Endodermal cell (in vitro differentiated cells): ENCODE measurements at regions not wholly inside any gene's neighbourhood (a gene's known extent, or its start where the extent isn't known, plus 50 kb on each side); places are given as distances from the start of the nearest gene placed in this dataset.
A peak's percentile ranks its signal among the peaks of the same experiment; 100 is the strongest.
"Not testable (repeated sequence)": the region's sequence is repeated elsewhere in the genome, so short reads cannot be mapped to it uniquely, and the experiment has no call there.

Source experiments
- DNase-seq: peaks from one replicate; pipeline ENCODE4 v3.0.0-alpha.2; 2017
- H3K27ac ChIP-seq: 2 replicates; pipeline ENCODE4 v1.5.1; 2013; ENCODE audit warnings: mild to moderate bottlenecking, low read depth, low read length, moderate library complexity
- H3K27me3 ChIP-seq: 2 replicates; pipeline ENCODE4 v1.6.1; 2013; ENCODE audit warnings: mild to moderate bottlenecking, low read length, moderate library complexity; ENCODE audit not compliant: insufficient read depth, control insufficient read depth, poor library complexity, severe bottlenecking
- H3K36me3 ChIP-seq: 2 replicates; pipeline ENCODE4 v1.7.0; 2013; ENCODE audit warnings: mild to moderate bottlenecking, low read length, moderate library complexity; ENCODE audit not compliant: control insufficient read depth, insufficient read depth
- H3K4me1 ChIP-seq: one replicate; pipeline ENCODE4 v1.7.0; 2013; ENCODE audit warnings: low read length; ENCODE audit not compliant: control insufficient read depth, insufficient read depth
- H3K4me3 ChIP-seq: 2 replicates; pipeline ENCODE4 v1.5.1; 2013; ENCODE audit warnings: mild to moderate bottlenecking, low read length, moderate library complexity
- H3K9ac ChIP-seq: 2 replicates; pipeline ENCODE4 v1.6.1; 2013; ENCODE audit warnings: mild to moderate bottlenecking, low read length, moderate library complexity; ENCODE audit not compliant: poor library complexity, severe bottlenecking; ENCODE audit errors: extremely low read depth
- H3K9me3 ChIP-seq: 2 replicates; pipeline ENCODE4 v1.6.1; 2013; ENCODE audit warnings: mild to moderate bottlenecking, low read length, moderate library complexity; ENCODE audit not compliant: control insufficient read depth
- H3K27ac Mint-ChIP-seq: 2 replicates; pipeline ENCODE4 v1.8.0; 2020; ENCODE audit warnings: mixed read lengths
- H3K27me3 Mint-ChIP-seq: 2 replicates; pipeline ENCODE4 v1.8.0; 2021; ENCODE audit warnings: mild to moderate bottlenecking, mixed read lengths; ENCODE audit not compliant: insufficient read depth
- H3K36me3 Mint-ChIP-seq: 2 replicates; pipeline ENCODE4 v1.8.0; 2020; ENCODE audit warnings: low read depth, mixed read lengths
- H3K4me1 Mint-ChIP-seq: 2 replicates; pipeline ENCODE4 v1.8.0; 2020; ENCODE audit warnings: mixed read lengths
- H3K4me3 Mint-ChIP-seq: 2 replicates; pipeline ENCODE4 v1.8.0; 2020; ENCODE audit warnings: mild to moderate bottlenecking, moderate library complexity, mixed read lengths
- H3K9me3 Mint-ChIP-seq: 2 replicates; pipeline ENCODE4 v1.8.0; 2020; ENCODE audit warnings: mild to moderate bottlenecking, mixed read lengths
- CTCF ChIP-seq: fragments of 200-600 bp; sonication (generic); conservative IDR thresholded peaks from 2 replicates; pipeline ENCODE4 v1.5.0; 2021; ENCODE audit warnings: antibody characterized with exemption, mild to moderate bottlenecking
- WGBS, 2 experiments: methylation state at CpG; one replicate each; pipeline versions ENCODE4 v1.1.5 to v1.1.7; 2013; ENCODE audit warnings: missing lambda C conversion rate in 2 of 2, mixed read lengths in 1 of 2; ENCODE audit not compliant: insufficient coverage in 1 of 2, insufficient read length in 1 of 2; 5-methylcytosine and 5-hydroxymethylcytosine counted together

- Histone ChIP-seq H3K9ac (no peak overlapping the region), H3K4me3 (no peak overlapping the region), H3K9me3 (peaks cover 13% of the 10 kb centered on the region), H3K36me3 (no peaks in the 10 kb centered on the region), H3K27me3 (no peaks in the 10 kb centered on the region), H3K4me1 (no peaks in the 10 kb centered on the region), H3K27ac (no peak overlapping the region)
- Mint-ChIP-seq H3K9me3 (peaks cover 5% of the 10 kb centered on the region), H3K4me3 (no peak overlapping the region), H3K27me3 (no peaks in the 10 kb centered on the region), H3K4me1 (peaks cover 6% of the 10 kb centered on the region), H3K27ac (no peak overlapping the region), H3K36me3 (no peaks in the 10 kb centered on the region)
- TF ChIP-seq CTCF, result peak; percentile 54
- WGBS, 2 experiments, result 100% methylated on average over 1 of the region's 1 CpG; no CpG with 5 or more reads in 1 of the 2 experiments
- peak; percentile 46 for DNase-seq
These were observed 754.7 kb upstream of the CDH6 start for GRCh38 chr5:30438785-30439184.

GRCh38 chr5:30436691-30437090, 756.8 kb upstream of the CDH6 start:
- no peak for TF ChIP-seq CTCF
- Histone ChIP-seq H3K36me3 (no peaks in the 10 kb centered on the region), H3K9me3 (peaks cover 13% of the 10 kb centered on the region), H3K4me3 (no peak overlapping the region), H3K27ac (no peak overlapping the region), H3K9ac (no peak overlapping the region), H3K27me3 (no peaks in the 10 kb centered on the region), H3K4me1 (no peaks in the 10 kb centered on the region)
- peaks cover 5% of the 10 kb centered on the region for H3K9me3 Mint-ChIP-seq
- H3K27me3 Mint-ChIP-seq, result no peaks in the 10 kb centered on the region
- H3K4me1 Mint-ChIP-seq, result peaks cover 6% of the 10 kb centered on the region
- 77 to 97% methylated on average over 2 to 3 of the region's 3 CpGs for WGBS, 2 experiments
- no peaks in the 10 kb centered on the region for H3K36me3 Mint-ChIP-seq
- no peak for DNase-seq
- H3K4me3 Mint-ChIP-seq, result no peak overlapping the region
- H3K27ac Mint-ChIP-seq, result no peak overlapping the region

GRCh38 chr5:30428866-30429407, 764.5 kb upstream of the CDH6 start:
- Mint-ChIP-seq H3K9me3 (peaks cover 19% of the 10 kb centered on the region), H3K27ac (peak overlapping the region; percentile 89), H3K4me3 (peak overlapping the region; percentile 66)
- not testable (repeated sequence) for H3K27me3 Mint-ChIP-seq, H3K36me3 Mint-ChIP-seq, H3K27me3 ChIP-seq, H3K4me1 Mint-ChIP-seq, H3K27ac ChIP-seq, H3K4me3 ChIP-seq, H3K9me3 ChIP-seq, H3K9ac ChIP-seq, H3K36me3 ChIP-seq, H3K4me1 ChIP-seq
- peak; percentile 68 for DNase-seq
- 74 to 84% methylated on average over 5 to 20 of the region's 20 CpGs for WGBS, 2 experiments

GRCh38 chr5:30414078-30414477, 779.4 kb upstream of the CDH6 start:
- Histone ChIP-seq H3K4me1 (no peaks in the 10 kb centered on the region), H3K27me3 (no peaks in the 10 kb centered on the region), H3K9me3 (no peaks in the 10 kb centered on the region), H3K9ac (no peak overlapping the region), H3K27ac (no peak overlapping the region), H3K4me3 (no peak overlapping the region), H3K36me3 (no peaks in the 10 kb centered on the region)
- Mint-ChIP-seq H3K4me1 (no peaks in the 10 kb centered on the region), H3K27ac (no peak overlapping the region), H3K36me3 (no peaks in the 10 kb centered on the region), H3K4me3 (no peak overlapping the region), H3K9me3 (no peaks in the 10 kb centered on the region), H3K27me3 (no peaks in the 10 kb centered on the region)
- no peak for DNase-seq
- TF ChIP-seq CTCF, result no peak
- 84% methylated on average over 2 of the region's 2 CpGs; no CpG with 5 or more reads in 1 of the 2 experiments for WGBS, 2 experiments
